ENCODE measurements at regions not wholly inside any gene's neighbourhood (a gene's known extent, or its start where the extent isn't known, plus 50 kb on each side); places are given as distances from the start of the nearest gene placed in this dataset.
A peak's percentile ranks its signal among the peaks of the same experiment; 100 is the strongest.
"Not testable (repeated sequence)": the region's sequence is repeated elsewhere in the genome, so short reads cannot be mapped to it uniquely, and the experiment has no call there.

DNA sequence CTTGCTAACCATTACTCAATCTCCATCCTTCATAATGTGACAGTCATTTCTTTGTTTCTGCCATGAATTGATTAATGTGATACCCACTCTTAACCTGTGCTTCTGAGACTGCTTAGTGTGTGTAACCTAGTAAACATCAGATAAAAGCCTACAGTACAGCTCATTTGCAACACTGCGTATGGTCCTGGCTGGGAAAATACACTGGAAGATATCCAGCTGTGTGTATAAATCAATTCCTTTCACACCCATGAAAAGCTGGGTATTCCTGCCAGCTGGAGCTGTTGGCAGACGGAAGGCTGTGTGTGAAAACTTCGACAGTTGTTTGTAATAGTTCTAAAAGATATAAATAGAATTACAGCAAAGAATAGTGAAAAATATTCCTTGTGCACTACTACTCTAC, 509.2 kb downstream of the FRK start:
- DNase-seq (ENCODE audit: low spot score), result peak; percentile 53

DNA sequence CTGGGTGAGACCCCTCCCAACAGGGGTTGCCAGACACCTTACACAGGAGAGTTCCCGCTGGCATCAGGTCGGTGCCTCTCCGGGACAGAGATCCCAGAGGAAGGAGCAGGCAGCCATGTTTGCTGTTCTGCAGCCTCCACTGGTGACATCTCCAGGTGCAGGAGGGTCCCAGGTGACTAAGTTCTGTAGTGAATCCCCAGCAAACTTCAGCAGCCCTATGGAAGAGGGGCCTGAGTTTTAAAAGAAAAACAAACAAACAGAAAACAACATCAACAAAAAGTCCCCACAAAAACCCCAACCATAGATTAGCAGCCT, 515.1 kb downstream of the FRK start:
- DNase-seq (ENCODE audit: low spot score), result no peak

DNA sequence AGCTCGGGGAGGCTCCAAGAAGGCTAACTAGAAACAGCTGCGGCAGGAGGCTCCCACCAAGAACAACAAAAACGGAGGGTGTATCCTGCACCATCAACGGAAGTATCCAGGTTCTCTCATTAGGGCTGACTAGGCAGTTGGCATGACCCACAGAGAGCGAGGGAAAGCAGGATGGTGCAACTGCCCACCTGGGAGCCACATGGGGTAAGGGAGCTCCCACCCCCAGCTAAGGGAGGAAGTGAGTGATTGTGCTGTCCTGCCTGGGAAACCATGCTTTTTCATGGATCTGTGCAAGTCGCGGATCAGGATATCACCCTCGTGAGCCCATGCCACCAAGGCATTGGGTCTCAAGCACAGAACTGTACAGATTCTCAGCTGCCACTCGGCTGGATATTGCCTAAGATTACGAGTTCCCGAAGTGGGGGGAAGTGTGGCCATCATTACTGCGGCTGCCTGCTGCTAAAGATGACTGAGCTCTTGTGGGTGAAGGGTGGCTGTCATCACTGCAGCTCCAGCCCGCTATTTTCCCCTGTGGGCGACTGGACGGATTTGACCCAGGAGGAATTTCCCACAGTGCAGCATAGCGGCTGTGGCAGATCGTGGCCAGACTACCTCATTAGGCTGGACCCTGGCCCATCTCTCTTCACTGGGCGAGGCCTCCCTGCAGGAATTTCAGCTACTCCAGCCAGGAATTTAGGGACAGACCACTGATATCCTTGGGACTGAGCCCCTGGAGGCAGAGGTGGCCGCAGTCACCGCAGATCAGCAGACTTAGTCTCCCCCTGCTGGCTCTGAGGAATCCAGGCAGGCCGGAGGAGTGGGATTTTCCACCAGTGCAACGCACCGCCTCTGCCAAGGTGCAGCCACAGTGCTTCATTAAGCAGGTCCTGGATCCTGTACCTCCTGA, 515.7 kb downstream of the FRK start:
- no peak for DNase-seq (ENCODE audit: low spot score)

DNA sequence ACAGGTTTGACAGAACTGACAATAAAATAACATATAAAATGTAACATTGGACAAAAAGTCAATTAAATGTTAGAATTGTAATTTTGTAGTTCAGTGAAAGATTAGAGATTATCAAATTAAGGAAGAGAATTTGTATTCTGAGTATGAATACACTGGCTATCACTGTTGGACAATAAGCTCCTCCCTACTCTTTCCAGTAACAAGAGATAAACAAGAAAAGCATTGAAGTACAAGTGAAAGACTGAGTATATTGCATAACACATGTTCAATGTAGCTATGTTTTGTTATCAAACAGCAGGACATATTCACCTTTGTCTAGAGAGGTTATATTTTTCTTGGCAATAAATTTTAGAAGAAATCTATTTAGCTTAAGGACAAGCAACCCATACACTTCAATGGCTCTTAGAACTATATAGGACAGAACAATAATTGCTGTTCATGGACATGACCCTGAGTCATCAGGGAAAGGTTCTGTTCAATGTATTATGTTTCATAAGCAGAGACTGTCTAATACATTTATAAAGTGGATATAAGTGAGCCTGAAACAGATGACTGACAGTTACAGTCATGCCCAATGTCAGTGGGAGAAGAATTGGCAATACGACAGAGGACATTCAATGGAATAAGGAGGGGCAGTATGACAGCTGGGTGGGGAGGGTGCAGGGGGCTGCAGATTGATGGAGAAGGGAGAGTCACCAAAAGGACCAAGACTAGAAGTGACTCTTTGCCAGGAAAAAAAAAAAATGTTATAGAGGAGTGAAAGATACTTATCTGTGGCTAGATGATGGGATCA, 520.4 kb downstream of the FRK start:
- DNase-seq (ENCODE audit: low spot score), result no peak

DNA sequence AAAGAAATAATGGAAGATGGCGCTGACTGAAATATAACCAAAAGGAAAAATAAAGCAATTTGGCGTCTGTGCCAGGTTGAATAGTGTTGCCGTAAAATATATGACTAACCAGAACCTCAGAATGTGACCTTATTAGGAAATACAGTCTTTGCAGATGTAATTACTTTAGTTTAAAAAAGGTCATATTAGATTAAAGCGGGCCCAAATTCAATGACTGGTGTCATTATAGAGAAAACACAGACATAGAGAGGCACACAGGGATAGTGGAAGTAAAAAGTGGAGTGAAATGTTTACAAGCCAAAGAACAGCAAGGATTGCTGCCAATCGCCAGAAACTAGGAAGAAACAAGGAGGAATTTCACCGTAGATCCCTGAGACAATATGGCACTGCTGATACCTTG, 521.2 kb downstream of the FRK start:
- DNase-seq (ENCODE audit: low spot score), result no peak

DNA sequence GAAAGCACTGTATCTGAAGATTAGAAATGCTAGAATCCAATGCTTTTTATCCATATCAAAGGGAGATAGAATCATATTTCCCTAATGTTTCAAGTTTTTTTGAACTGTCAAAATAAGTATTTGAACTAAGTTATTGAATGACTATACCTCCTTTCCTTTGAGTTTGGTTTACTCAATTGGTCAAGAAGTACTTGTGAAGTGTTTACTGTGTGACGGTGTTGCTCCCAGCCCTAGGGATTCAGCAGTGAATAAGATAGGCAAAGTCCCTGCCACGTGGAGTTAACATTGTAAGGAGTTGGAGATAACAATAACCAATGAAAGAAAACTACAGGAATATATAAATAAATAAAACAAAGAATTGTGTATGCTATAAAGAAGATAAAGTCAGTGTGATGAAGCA, 535.9 kb downstream of the FRK start:
- no peak for DNase-seq (ENCODE audit: low spot score)

DNA sequence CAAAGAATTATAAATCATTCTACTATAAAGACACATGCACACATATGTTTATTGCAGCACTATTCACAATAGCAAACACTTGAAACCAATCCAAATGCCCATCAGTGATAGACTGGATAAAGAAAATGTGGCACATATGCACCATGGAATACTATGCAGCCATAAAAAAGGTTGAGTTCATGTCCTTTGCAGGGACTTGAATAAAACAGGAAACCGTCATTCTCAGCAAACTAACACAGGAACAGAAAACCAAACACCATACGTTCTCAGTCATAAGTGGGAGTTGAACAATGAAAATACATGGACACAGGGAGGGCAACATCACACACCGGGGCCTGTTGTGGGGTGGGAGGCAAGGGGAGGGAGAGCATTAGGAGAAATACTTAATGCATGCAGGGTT, 538.9 kb downstream of the FRK start:
- not testable (repeated sequence) for DNase-seq (ENCODE audit: low spot score)

DNA sequence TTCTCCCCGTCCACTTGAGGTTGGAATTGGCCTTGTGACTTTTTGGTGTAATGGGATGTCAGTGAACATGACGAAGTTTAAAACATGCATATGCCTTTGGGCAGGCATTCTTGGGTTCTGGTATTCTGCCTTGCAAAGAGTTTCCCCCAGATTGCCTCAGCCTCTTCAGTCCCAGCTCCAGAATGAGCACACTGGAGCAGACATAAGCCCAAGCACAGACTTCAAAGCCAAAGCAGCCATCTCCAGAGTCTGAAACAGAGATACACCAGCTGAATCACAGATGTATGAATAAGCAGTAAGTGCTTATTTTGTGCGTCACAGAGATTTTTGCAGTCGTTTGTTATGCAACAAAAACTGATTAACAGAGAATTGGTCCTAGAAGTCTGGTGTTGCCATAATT, 546.0 kb downstream of the FRK start:
- DNase-seq (ENCODE audit: low spot score), result no peak

DNA sequence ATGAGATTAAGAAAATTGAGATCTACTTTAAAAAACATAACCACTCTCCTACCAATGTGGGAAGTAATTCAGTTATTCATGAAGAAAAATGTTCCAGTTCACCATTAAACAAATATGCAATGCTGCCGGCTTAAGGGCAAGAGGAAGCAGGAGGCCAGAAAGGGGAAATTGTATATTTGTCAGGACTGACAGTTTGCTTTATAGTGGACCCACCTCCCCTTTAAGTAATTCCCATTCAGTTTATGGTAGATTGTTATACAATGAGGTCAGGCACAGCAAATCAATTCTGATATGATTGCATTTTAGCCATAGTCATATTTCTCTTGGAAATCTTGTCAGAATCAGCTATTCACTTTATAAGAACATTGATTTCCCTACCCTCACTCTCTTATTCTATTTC, 547.8 kb downstream of the FRK start:
- no peak for DNase-seq (ENCODE audit: low spot score)

DNA sequence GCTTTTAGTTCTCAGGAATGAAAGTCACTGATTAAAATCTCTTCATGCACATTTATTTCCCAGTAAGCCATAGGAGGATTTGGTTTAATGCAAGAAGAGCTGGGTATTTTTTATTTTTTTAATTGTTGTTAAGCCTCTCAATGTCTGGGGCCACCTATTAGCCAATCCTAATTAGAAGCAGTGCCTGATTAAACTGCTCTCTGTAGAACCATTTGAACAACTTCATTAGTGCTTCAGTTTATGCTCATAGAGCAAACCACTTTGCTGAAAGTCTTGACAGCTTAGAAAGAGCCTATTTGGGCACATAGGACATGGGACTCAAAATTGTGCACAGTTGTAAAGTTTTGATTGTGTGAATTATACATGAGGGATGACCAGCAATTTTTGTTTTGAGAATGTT, 548.9 kb downstream of the FRK start:
- DNase-seq (ENCODE audit: low spot score), result no peak

DNA sequence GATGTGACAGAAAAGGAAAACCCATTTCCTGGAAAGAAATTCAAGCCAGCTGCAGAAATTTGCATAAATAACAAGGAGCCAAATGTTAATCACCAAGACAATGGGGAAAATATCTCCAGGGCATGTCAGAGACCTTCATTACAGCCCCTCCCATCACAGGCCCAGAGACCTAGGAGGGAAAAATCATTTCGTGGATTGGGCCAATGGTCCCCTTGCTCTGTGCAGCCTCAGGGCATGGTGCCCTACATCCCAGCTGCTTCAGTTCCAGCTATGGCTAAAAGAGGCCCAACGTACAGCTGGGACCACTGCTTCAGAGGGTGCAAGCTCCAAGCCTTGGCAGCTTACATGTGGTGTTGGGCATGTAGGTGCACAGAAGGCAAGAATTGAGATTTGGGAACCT, 558.3 kb downstream of the FRK start:
- not testable (repeated sequence) for DNase-seq (ENCODE audit: low spot score)

DNA sequence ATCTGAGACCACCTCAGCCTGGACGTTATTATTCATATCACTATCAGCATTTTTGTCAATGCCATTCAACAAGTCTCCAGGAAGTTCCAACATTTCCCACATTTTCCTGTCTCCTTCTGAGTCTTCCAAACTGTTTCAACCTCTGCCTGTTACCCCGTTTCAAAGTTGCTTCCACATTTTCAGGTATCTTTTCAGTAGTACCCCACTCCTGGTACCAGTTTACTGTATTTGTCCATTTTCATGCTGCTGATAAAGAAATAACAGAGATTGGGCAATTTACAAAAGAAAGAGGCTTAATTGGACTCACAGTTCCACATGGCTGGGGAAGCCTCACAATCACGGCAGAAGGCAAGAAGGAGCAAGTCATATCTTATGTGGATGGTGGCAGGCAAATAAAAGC, 565.5 kb downstream of the FRK start:
- DNase-seq (ENCODE audit: low spot score), result no peak

DNA sequence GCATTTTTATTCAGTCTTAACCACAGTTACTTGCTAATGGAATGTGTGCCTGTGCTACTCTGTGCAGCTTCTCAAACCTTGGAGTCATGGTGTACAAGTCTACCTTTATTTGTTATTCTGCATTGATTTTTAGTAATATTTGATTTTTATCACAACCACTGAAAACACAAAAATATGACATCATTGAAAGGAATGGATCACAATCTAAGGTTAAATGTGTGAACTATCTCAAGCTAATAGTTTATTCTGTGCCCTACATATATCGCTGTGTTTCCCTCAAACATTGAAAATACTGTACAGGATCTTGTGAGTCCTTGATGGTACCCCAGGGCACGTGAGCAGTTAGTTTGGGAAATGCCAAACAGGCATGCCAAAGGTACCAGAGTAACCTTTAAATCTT, 573.4 kb downstream of the FRK start:
- no peak for DNase-seq (ENCODE audit: low spot score)

DNA sequence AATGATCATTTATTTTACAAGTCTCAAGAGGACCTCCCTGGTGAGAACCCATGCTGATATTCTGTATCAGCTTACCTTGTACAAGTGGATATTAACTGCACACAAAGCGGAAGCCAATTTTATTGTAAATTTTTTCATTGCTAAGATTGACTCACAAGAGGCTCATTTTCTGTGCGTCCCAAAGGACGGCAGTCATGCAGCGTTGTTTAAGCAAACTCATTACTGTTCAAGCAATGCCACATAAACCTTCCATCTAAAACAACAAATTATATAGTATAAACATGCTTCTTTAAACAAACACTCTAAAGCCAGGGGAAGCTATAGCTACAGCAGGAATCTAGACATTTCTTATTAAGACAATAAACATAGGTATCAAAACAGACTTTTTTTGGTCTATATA, 575.3 kb downstream of the FRK start:
- DNase-seq (ENCODE audit: low spot score), result no peak

DNA sequence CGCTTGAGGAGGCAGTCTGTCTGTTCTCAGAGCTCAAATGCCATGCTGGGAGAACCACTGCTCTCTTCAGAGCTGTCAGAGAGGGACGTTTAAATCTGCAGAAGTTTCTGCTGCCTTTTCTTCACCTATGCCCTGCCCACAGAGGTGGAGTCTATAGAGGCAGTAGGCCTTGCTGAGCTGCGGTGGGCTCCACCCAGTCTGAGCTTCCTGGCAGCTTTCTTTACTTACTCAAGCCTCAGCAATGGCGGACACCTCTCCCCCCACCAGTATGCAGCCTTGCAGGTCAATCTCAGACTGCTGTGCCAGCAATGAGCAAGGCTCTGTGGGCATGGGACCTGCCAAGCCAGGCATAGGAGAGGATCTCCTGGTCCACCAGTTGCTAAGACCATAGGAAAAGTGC, 580.1 kb downstream of the FRK start:
- DNase-seq (ENCODE audit: low spot score), result not testable (repeated sequence)

DNA sequence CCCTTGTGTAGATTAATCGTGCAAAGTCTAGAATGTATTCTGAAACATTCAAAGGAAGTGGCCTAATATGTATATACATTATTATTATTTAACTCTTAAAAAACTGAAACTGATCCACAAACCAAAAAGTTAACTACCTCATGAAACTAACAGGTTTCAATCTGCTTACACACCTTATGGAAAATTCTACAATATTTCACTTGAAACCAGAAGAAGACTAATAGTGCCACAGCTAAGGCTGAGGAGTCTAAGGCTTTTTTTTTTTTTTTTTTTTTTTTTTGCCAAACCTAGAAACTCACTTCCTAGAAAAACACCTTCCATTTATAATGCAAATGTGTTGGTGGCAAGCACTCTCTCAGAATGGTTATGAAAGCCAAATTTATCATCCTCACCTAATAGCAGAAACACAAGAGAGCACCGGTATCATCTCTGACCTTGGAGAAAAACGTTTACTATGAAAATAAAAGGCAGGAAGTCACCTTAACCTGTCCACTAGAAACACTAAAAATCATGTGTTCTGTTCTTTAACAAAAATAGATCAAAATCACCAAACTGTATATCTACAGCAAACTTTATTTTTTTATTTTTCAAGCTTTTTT, 586.1 kb downstream of the FRK start:
- DNase-seq (ENCODE audit: low spot score), result no peak

DNA sequence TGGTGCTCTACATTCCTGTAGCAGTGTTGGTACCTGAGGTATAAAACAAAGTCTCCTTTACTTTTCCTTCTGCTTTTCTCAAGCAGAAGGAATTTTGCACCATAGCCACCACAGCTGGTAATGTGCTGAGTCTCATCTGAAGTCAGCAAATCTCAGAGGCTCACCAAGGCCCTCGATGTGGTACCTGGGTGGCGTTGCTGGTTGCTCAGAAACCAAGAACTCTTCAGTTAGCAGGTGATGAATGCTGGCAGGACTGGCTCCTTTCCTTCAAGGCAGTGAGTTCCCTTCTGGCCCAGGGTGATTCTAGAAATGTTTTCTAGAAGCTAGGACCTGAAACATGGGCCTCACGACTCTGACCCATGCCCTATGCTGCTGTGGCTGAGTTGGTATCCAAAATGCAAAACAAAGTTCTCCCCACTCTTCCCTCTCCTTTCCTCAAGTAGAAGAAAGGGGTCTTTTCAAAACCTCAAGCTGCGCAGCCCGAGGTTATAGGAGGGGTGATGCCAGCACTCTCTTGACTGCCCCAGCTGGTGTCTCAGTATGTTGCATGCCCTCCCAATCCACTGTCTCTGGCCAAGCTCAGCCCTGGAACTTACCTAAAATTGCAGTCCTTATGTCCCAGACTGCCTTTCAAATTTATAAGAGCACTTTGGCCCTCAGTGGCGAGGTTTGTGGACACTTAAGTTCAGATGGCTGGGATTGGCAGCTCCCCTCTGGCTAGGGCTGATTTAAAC, 592.3 kb downstream of the FRK start:
- no peak for DNase-seq (ENCODE audit: low spot score)

DNA sequence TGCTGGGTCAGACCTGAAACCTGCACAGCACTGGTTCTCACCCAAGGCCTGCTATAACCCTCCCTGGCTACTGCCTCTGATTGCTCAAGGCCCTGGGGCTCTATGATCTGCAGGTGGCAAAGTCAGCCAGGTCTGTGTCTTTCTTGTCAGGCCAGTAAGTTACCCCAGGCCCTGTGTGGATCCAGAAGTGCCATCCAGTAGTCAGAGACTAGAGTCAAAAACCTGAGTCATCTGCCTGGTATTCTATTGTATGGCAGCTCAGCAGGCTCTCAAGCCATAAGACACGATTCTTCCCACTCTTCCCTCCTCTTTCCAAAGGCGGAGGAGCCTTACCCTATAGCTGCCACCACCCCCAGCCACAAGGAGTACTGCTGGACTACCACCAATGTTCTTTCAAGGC, 593.0 kb downstream of the FRK start:
- DNase-seq (ENCODE audit: low spot score), result no peak

DNA sequence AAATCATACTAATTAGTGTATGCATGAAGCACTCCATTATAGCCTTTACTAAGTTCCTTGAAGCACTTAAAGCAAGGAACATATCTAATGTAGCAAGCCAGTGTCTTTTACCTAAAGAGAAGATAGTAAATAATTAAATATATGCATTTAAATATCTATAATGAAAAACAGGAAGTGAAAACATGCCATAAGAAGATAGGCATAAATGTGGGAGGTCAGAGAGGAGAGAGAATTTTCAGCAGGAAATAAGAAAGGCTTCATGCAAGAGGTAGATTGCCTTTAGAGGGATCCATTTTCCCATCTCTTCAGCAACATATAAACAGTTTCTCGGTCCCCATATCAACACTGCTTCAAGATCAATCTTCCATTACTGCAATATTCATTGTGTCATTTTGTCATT, 599.8 kb downstream of the FRK start:
- DNase-seq (ENCODE audit: low spot score), result no peak

DNA sequence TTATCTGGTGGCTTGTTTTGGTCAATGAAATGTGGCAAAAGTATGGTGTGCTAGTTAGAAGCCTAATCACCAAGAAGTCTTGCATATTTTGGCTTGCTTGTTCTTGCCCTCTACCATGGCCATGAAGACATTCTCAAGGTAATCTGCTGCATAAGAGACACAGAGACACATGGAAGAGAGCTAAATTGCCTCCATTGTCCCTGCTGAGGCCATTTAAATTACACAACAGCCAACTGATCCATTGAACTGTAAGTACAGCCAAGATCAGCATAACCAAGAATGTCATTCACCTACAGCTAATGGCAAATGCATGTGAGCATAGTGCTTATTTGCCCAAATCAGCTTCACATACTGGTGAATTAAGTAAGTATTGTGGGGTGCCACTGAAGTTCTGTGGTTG, 603.8 kb downstream of the FRK start:
- DNase-seq (ENCODE audit: low spot score), result no peak

DNA sequence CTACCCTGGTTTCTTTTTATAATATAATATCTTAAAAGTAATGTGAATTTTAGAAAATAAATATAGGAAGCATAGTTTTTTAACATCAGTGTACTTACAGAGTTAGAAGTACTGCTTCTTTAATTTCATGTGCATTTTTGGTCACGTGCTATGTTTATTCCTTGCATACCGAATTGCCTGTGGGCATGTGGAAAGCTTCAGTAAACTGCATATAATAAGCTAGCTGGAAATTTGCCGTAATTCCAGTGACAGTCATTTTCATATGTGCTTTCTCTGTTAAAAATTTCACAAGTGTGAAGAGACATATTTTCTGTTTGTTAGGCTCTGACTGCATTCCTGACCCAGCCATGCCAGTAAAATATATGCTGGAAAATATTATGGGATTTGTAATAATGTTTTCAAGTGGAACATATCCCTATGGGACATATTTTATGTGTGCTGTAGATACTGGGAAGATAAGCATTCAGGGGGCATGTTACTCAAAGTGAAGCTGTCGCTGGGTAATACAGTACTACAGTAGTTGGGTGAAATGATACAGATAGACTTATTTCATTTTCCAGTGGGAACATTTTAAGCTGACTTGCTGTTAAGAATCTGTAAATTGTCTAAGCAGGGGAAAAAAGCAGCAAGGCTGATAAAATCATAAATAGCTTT, 616.7 kb downstream of the FRK start:
- DNase-seq (ENCODE audit: low spot score), result no peak

DNA sequence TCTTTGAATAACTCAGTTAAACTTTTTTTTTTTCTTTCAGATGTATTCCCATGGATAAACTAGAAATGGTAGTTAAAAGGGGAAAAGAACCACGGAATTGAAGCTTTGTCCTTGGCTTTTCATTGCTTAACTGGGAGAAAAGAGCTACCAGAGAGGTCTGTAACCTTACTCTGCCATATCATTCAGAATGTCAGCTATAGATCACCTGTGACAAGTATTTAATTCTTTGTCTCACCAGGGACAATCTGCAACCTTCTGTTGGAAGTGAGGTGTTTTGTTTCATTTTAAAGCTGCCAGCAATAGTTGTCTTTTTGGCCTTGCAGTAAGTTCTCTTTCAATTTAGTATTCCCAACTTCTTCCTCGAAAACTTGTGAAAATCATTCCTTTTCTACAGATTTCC, 618.4 kb downstream of the FRK start:
- no peak for DNase-seq (ENCODE audit: low spot score)

Data from mucosa of gallbladder (tissue), 1 donor.